MCF 10A (cell line): ENCODE measurements at regions not wholly inside any gene's neighbourhood (a gene's known extent, or its start where the extent isn't known, plus 50 kb on each side); places are given as distances from the start of the nearest gene placed in this dataset.

Experiments
- BruUV-seq: library from RNA; stranded (reverse); fragments of 400-500 nt; replicated peaks from 2 replicates; lab custom pipeline; 2021; lab: Mats Ljungman, UMichigan
- CTCF ChIA-PET: fragments of 300-600 bp; sonication (Branson Sonifier 250); formaldehyde crosslinking; extraction: SDS; loops from one replicate; lab custom pipeline; 2021; ENCODE audit warnings: antibody characterized with exemption, inconsistent platforms; lab: Yijun Ruan, JAX
- POLR2A ChIA-PET: fragments of 300-600, 350-650 bp; sonication (Branson Sonifier 250); formaldehyde crosslinking; extraction: SDS; loops from one replicate; lab custom pipeline; 2020; ENCODE audit warnings: antibody characterized with exemption, inconsistent platforms; lab: Yijun Ruan, JAX
- DNase-seq: peaks from one replicate; pipeline ENCODE4 v3.0.0-alpha.2; 2018; ENCODE audit not compliant: unreplicated experiment
- H3K27ac Mint-ChIP-seq: one replicate; pipeline ENCODE4 v1.8.0; 2022; ENCODE audit warnings: mild to moderate bottlenecking, low read depth, mixed read lengths; ENCODE audit not compliant: unreplicated experiment
- H3K27me3 Mint-ChIP-seq: one replicate; pipeline ENCODE4 v1.8.0; 2022; ENCODE audit warnings: mixed read lengths; ENCODE audit not compliant: insufficient read depth, unreplicated experiment
- H3K36me3 Mint-ChIP-seq: one replicate; pipeline ENCODE4 v1.8.0; 2022; ENCODE audit warnings: mild to moderate bottlenecking, moderate library complexity, mixed read lengths; ENCODE audit not compliant: insufficient read depth, unreplicated experiment
- H3K4me1 Mint-ChIP-seq: one replicate; pipeline ENCODE4 v1.8.0; 2022; ENCODE audit warnings: mixed read lengths; ENCODE audit not compliant: insufficient read depth, unreplicated experiment
- H3K4me3 Mint-ChIP-seq: one replicate; pipeline ENCODE4 v1.8.0; 2022; ENCODE audit warnings: mild to moderate bottlenecking, moderate library complexity, mixed read lengths; ENCODE audit not compliant: unreplicated experiment
- H3K9me3 Mint-ChIP-seq: one replicate; pipeline ENCODE4 v1.8.0; 2022; ENCODE audit warnings: mixed read lengths; ENCODE audit not compliant: unreplicated experiment
- intact Hi-C: fragments of 100-400 bp; cut with micrococcal nuclease; formaldehyde crosslinking; loops from 2 replicates; pipeline ENCODE4 v1.14.1; 2022
- TF ChIP-seq, protein P1 (sequence below): fragments of 200-600 bp; IDR thresholded peaks from one replicate; pipeline ENCODE4 v1.8.0; 2022; ENCODE audit warnings: antibody characterized with exemption, mild to moderate bottlenecking; ENCODE audit not compliant: unreplicated experiment

GRCh38 chr9:102594241-102594640 lies 400.9 kb upstream of the CYLC2 start:
- Mint-ChIP-seq H3K4me3 (no peak overlapping the region), H3K27me3 (peaks cover 39% of the 10 kb centered on the region), H3K4me1 (no peaks in the 10 kb centered on the region), H3K9me3 (no peaks in the 10 kb centered on the region), H3K36me3 (no peaks in the 10 kb centered on the region), H3K27ac (no peak overlapping the region)
- BruUV-seq: no TSS peak
- intact Hi-C loops: no loop called here
- DNase-seq: no peak
- TF ChIP-seq, protein P1, sequence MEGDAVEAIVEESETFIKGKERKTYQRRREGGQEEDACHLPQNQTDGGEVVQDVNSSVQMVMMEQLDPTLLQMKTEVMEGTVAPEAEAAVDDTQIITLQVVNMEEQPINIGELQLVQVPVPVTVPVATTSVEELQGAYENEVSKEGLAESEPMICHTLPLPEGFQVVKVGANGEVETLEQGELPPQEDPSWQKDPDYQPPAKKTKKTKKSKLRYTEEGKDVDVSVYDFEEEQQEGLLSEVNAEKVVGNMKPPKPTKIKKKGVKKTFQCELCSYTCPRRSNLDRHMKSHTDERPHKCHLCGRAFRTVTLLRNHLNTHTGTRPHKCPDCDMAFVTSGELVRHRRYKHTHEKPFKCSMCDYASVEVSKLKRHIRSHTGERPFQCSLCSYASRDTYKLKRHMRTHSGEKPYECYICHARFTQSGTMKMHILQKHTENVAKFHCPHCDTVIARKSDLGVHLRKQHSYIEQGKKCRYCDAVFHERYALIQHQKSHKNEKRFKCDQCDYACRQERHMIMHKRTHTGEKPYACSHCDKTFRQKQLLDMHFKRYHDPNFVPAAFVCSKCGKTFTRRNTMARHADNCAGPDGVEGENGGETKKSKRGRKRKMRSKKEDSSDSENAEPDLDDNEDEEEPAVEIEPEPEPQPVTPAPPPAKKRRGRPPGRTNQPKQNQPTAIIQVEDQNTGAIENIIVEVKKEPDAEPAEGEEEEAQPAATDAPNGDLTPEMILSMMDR: no peak
- ChIA-PET CTCF (no interaction called here), POLR2A (no interaction called here)

- no TSS peak for BruUV-seq
- CTCF ChIA-PET: no interaction called here
- Mint-ChIP-seq H3K27ac (no peak overlapping the region), H3K4me1 (no peaks in the 10 kb centered on the region), H3K4me3 (no peak overlapping the region), H3K36me3 (no peaks in the 10 kb centered on the region), H3K27me3 (peaks cover 86% of the 10 kb centered on the region), H3K9me3 (no peaks in the 10 kb centered on the region)
- DNase-seq: no peak
- intact Hi-C loops: no loop called here
- TF ChIP-seq, protein P1: no peak
- POLR2A ChIA-PET: no interaction called here
Observed at GRCh38 chr9:102587281-102587680, 407.9 kb upstream of the CYLC2 start.

- TF ChIP-seq, protein P1: no peak
- intact Hi-C loops: no loop called here
- Mint-ChIP-seq H3K4me3 (no peak overlapping the region), H3K4me1 (no peaks in the 10 kb centered on the region), H3K27me3 (peaks cover 71% of the 10 kb centered on the region), H3K9me3 (peaks cover 13% of the 10 kb centered on the region), H3K36me3 (no peaks in the 10 kb centered on the region), H3K27ac (no peak overlapping the region)
- no TSS peak for BruUV-seq
- CTCF ChIA-PET: interaction anchor here (0.5 kb wide), 1 partner anchor 43 kb away, joined by 3 read pairs; no protein-coding TSS in a partner anchor
- POLR2A ChIA-PET: no interaction called here
- DNase-seq: no peak
Observed at GRCh38 chr9:102569436-102569835, 425.7 kb upstream of the CYLC2 start.

- H3K4me3 Mint-ChIP-seq: no peak overlapping the region
- peaks cover 7% of the 10 kb centered on the region for H3K9me3 Mint-ChIP-seq
- CTCF ChIA-PET: interaction anchor here (0.7 kb wide), 1 partner anchor 9 kb away, joined by 3 read pairs; no protein-coding TSS in a partner anchor
- peaks cover 36% of the 10 kb centered on the region for H3K27me3 Mint-ChIP-seq
- H3K4me1 Mint-ChIP-seq: no peaks in the 10 kb centered on the region
- H3K27ac Mint-ChIP-seq: no peak overlapping the region
- H3K36me3 Mint-ChIP-seq: no peaks in the 10 kb centered on the region
- intact Hi-C loops: no loop called here
- DNase-seq: no peak
- no TSS peak for BruUV-seq
- POLR2A ChIA-PET: no interaction called here
- TF ChIP-seq, protein P1: no peak
Observed at GRCh38 chr9:102551346-102551745, 443.8 kb upstream of the CYLC2 start.
